ENCODE measurements at regions not wholly inside any gene's neighbourhood (a gene's known extent, or its start where the extent isn't known, plus 50 kb on each side); places are given as distances from the start of the nearest gene placed in this dataset.

- H3K27ac ChIP-seq, result no peak overlapping the region
- H3K27me3 ChIP-seq, result no peaks in the 10 kb centered on the region
- H3K36me3 ChIP-seq, result no peaks in the 10 kb centered on the region
- H3K4me3 ChIP-seq, result no peak overlapping the region
- DNase-seq, result no peak
- TF ChIP-seq CTCF (IDR thresholded peaks at IDR 0.05), result no peak
- no peaks in the 10 kb centered on the region for H3K4me1 ChIP-seq
- no peaks in the 10 kb centered on the region for H3K9me3 ChIP-seq
- intact Hi-C loops (cut with DNase I; ENCODE audit: low total_unique reads), result no loop called here
Observed at GRCh38 chr20:11721411-11721810, 196.3 kb upstream of the BTBD3 start.

GRCh38 chr20:11724097-11724496, 193.6 kb upstream of the BTBD3 start:
- TF ChIP-seq CTCF (IDR thresholded peaks at IDR 0.05), result no peak

DNA sequence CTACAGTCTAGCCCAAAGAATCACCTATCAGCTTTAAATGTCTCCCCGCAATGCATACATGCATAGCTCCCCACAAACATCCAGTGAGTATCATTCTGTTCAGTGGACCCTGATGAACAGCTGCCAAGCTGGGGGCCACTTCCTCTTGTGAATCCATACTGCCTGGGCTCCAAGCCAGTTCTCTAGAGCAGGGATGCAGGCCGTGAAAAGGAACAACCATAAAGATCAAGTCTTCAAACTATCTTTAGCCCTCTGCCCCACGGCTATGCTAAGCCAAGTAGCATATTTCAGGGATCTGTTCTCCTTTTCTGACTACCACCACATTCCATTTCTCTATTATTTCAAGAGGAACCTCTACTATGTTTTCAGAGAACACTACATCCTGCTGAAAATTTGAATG, 191.7 kb upstream of the BTBD3 start:
- no peak for TF ChIP-seq CTCF (IDR thresholded peaks at IDR 0.05)
- Histone ChIP-seq H3K9me3 (no peaks in the 10 kb centered on the region), H3K36me3 (no peaks in the 10 kb centered on the region), H3K27ac (no peak overlapping the region), H3K4me1 (no peaks in the 10 kb centered on the region), H3K27me3 (no peaks in the 10 kb centered on the region), H3K4me3 (no peak overlapping the region)
- DNase-seq, result no peak
- intact Hi-C loops (cut with DNase I; ENCODE audit: low total_unique reads), result no loop called here

More at GRCh38 chr20:11724097-11724496, 193.6 kb upstream of the BTBD3 start:
- no peak for DNase-seq
- H3K9me3 ChIP-seq, result no peaks in the 10 kb centered on the region
- no peaks in the 10 kb centered on the region for H3K4me1 ChIP-seq
- H3K4me3 ChIP-seq, result no peak overlapping the region
- no peak overlapping the region for H3K27ac ChIP-seq
- intact Hi-C loops (cut with DNase I; ENCODE audit: low total_unique reads), result no loop called here
- H3K36me3 ChIP-seq, result no peaks in the 10 kb centered on the region
- no peaks in the 10 kb centered on the region for H3K27me3 ChIP-seq

DNA sequence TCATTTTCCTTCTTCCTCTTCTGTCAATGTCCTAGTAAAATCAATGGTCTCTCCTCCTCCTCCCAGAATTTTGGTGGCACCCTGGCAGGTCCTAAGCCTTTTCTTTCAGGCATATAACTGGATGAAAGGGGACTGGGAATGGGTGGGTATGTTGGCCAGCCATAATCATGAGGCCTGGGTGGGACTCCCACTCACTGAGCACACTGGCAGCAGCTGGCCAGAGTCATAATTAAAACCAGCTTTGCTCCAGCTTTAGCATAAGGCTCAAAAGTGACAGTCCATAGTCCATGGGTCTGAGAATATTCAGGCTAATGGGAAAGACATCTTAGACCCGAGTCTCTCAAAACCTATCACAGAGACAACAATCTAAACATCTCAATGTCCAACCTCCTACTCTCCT, 190.0 kb upstream of the BTBD3 start:
- Histone ChIP-seq H3K27ac (no peak overlapping the region), H3K4me3 (no peak overlapping the region), H3K4me1 (no peaks in the 10 kb centered on the region), H3K9me3 (no peaks in the 10 kb centered on the region), H3K27me3 (no peaks in the 10 kb centered on the region), H3K36me3 (no peaks in the 10 kb centered on the region)
- intact Hi-C loops (cut with DNase I; ENCODE audit: low total_unique reads), result no loop called here
- TF ChIP-seq CTCF (IDR thresholded peaks at IDR 0.05), result no peak
- no peak for DNase-seq

- TF ChIP-seq CTCF (IDR thresholded peaks at IDR 0.05), result no peak
- H3K27ac ChIP-seq, result no peak overlapping the region
- H3K4me3 ChIP-seq, result no peak overlapping the region
- intact Hi-C loops (cut with DNase I; ENCODE audit: low total_unique reads), result no loop called here
- H3K27me3 ChIP-seq, result no peaks in the 10 kb centered on the region
- DNase-seq, result no peak
- H3K4me1 ChIP-seq, result no peaks in the 10 kb centered on the region
- H3K36me3 ChIP-seq, result no peaks in the 10 kb centered on the region
- H3K9me3 ChIP-seq, result no peaks in the 10 kb centered on the region
Observed at GRCh38 chr20:11728937-11729336, 188.8 kb upstream of the BTBD3 start.

DNA sequence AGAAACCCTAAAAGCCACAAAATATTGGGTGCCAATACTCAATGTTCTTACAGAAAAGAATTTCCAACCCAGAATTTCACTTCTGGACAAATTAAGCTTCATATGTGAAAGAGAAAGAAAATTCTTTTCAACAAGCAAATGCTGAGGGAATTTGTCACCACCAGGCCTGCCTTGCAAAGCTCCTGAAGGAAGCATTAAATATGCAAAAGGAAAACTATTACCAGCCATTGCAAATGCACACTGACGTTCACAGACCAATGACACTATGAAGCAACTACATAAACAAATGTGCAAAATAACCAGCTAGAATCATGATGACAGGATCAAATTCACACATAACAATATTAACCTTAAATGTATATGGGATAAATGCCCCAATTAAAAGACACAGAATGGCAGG, 187.9 kb upstream of the BTBD3 start:
- intact Hi-C loops (cut with DNase I; ENCODE audit: low total_unique reads), result no loop called here

More for the DNA sequence above, 187.9 kb upstream of the BTBD3 start:
- no peak for DNase-seq
- no peaks in the 10 kb centered on the region for H3K27me3 ChIP-seq
- no peaks in the 10 kb centered on the region for H3K4me1 ChIP-seq
- TF ChIP-seq CTCF (IDR thresholded peaks at IDR 0.05), result no peak
- H3K4me3 ChIP-seq, result no peak overlapping the region
- H3K27ac ChIP-seq, result no peak overlapping the region
- no peaks in the 10 kb centered on the region for H3K9me3 ChIP-seq
- H3K36me3 ChIP-seq, result no peaks in the 10 kb centered on the region

Measured in tibial artery (tissue), 4 donors.